GM12891 (cell line): ENCODE measurements at regions not wholly inside any gene's neighbourhood (a gene's known extent, or its start where the extent isn't known, plus 50 kb on each side); places are given as distances from the start of the nearest gene placed in this dataset.

ENCODE experiments used
- PAX5 ChIP-seq: IDR thresholded peaks from 2 replicates; pipeline ENCODE4 v1.6.1; 2011; ENCODE audit warnings: low read length, moderate library complexity, mild to moderate bottlenecking; ENCODE audit not compliant: insufficient read depth, severe bottlenecking
- POLR2A ChIP-seq: IDR thresholded peaks from 2 replicates; pipeline ENCODE4 v1.6.1; 2011; ENCODE audit warnings: low read depth, low read length, control low read depth
- POLR2AphosphoS5 ChIP-seq: IDR thresholded peaks from 2 replicates; pipeline ENCODE4 v1.6.1; 2011; ENCODE audit warnings: low read depth, low read length, control low read depth
- POU2F2 ChIP-seq: IDR thresholded peaks from 2 replicates; pipeline ENCODE4 v1.6.1; 2011; ENCODE audit warnings: low read depth, mild to moderate bottlenecking, control low read depth, low read length, moderate library complexity
- SPI1 ChIP-seq: IDR thresholded peaks from 2 replicates; pipeline ENCODE4 v1.6.1; 2011; ENCODE audit warnings: low read depth, low read length, control low read depth
- TAF1 ChIP-seq: IDR thresholded peaks from 2 replicates; pipeline ENCODE4 v1.6.1; 2011; ENCODE audit warnings: low read depth, low read length, control low read depth

GRCh38 chr13:24613755-24614154 lies 66.5 kb upstream of the ATP12A start:
- TF ChIP-seq TAF1 (no peak), POLR2A (no peak), POLR2AphosphoS5 (no peak), SPI1 (no peak), PAX5 (no peak), POU2F2 (no peak)
